NCI-H1048 (cell line): ENCODE measurements at regions not wholly inside any gene's neighbourhood (a gene's known extent, or its start where the extent isn't known, plus 50 kb on each side); places are given as distances from the start of the nearest gene placed in this dataset.

Experiments
- DNase-seq: peaks from one replicate; lab custom pipeline; 2025; lab: John Stamatoyannopoulos, UW

- DNase-seq, result no peak
Observed at GRCh38 chr7:46723742-46724141, 802.7 kb upstream of the IGFBP3 start.

- DNase-seq, result no peak
Observed at GRCh38 chr7:46723003-46723402, 801.9 kb upstream of the IGFBP3 start.

- no peak for DNase-seq
Observed at GRCh38 chr7:46720761-46721160, 799.7 kb upstream of the IGFBP3 start.

- no peak for DNase-seq
Observed at GRCh38 chr7:46719616-46720015, 798.5 kb upstream of the IGFBP3 start.

DNA sequence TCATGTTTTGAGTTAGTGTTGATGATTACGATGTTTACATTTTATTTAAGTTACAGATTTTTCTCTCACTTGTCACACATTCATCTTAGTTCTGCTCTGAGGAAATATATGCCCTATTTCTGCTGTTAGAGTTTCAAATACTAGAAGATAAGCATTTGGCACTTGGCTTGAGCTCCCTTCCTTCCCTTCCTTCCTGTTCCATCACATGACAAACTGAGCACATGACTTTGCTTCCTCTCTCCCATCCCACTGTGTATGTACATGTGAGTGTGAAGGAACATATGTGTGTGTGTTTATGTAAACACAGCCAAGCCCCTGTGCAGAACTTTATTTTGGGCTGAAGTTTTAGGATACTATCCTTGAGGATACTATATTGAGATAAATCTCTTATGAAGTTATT is 795.9 kb upstream of the IGFBP3 start:
- no peak for DNase-seq

DNA sequence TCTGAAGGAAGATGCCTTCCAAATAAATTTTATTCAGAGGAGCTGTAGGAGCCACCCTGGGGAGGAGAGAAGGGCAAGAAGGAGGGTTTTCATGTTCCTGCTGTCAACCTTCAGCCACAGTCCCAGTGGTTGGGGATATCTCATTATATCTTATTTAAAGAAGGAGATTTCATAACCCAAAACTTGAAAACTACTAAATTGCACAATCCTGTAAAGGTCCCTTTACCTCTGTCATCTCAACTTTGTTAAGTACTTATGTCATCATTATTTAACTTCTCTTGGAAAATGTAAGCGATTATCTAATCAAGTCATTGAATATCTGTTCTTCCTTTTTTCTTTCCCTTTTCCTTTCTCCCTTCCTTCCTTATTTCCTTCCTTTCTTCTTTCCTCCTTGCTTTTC is 794.5 kb upstream of the IGFBP3 start:
- DNase-seq, result no peak

DNA sequence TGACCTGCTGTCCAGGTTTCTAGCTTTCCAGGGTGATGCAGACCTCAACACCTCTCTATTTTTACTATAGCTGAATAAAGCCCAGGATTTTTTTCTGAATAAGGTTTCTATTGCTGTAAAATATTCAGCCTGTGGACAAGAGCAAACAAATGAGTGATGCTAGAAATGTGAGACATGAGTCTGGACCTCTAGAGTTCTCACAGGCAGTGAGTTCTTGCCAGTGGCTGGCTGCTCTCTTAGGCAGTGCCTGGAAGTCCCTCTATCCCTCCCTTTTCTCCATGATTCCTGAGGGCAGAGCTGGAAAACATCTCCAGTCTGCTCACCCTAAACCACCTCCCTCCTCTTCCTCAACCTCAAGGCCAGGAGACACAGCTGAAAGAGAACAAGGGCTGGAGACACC is 793.8 kb upstream of the IGFBP3 start:
- DNase-seq, result no peak

- no peak for DNase-seq
Observed at GRCh38 chr7:46713868-46714596, 793.0 kb upstream of the IGFBP3 start.

GRCh38 chr7:46710927-46711326 is 789.9 kb upstream of the IGFBP3 start:
- DNase-seq, result no peak

GRCh38 chr7:46707973-46708372 is 786.9 kb upstream of the IGFBP3 start:
- no peak for DNase-seq

- no peak for DNase-seq
Observed at GRCh38 chr7:46705386-46706255, 784.5 kb upstream of the IGFBP3 start.

DNA sequence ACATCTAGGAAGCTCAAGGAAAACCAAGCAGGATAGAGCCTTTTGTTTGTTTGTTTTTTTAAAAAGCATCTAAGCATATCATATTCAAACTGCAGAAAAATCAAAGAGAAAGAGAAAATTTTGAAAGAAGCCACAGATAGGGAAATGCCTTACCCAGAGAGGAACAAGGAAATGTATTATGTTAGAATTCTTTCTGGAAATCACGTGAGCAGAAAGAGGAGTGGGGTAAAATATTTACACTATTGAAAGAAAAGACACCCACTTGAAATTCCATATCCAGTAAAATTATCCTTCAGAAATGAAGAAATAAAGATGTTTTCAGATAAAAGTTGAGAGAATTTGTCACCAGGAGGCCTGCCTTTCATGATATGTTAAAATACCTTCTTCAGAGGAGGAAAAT is 775.7 kb upstream of the IGFBP3 start:
- no peak for DNase-seq

GRCh38 chr7:46695051-46695708 is 774.1 kb upstream of the IGFBP3 start:
- DNase-seq, result no peak

- no peak for DNase-seq
Observed at GRCh38 chr7:46694058-46694457, 773.0 kb upstream of the IGFBP3 start.

GRCh38 chr7:46687203-46687602 is 766.1 kb upstream of the IGFBP3 start:
- DNase-seq, result no peak

- DNase-seq, result no peak
Observed at GRCh38 chr7:46685051-46685450, 764.0 kb upstream of the IGFBP3 start.

GRCh38 chr7:46682836-46683624 is 762.0 kb upstream of the IGFBP3 start:
- no peak for DNase-seq

- no peak for DNase-seq
Observed at GRCh38 chr7:46681865-46682503, 760.9 kb upstream of the IGFBP3 start.

GRCh38 chr7:46680147-46680546 is 759.1 kb upstream of the IGFBP3 start:
- DNase-seq, result no peak

- DNase-seq, result no peak
Observed at GRCh38 chr7:46679671-46680070, 758.6 kb upstream of the IGFBP3 start.

DNA sequence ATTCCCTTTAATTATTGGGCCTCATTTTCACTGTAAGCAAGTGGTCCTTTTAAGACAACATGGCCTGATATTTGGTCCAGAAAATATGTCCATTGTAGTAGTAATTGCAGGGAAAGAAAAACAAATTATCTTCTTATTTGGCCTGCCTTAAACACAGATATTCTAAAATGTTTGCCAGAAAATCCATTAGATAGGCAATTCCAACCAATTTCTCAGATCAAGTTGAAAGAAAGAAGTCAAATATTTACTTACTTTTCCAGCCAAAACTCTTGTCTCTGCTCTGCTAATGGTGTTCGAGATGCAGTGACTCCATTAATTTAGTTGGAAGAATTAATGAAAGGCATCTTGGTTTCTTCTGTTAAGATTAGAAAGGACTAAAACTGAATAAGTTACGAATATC is 757.3 kb upstream of the IGFBP3 start:
- DNase-seq, result no peak

GRCh38 chr7:46675456-46675855 is 754.4 kb upstream of the IGFBP3 start:
- DNase-seq, result no peak
